ENCODE measurements at regions not wholly inside any gene's neighbourhood (a gene's known extent, or its start where the extent isn't known, plus 50 kb on each side); places are given as distances from the start of the nearest gene placed in this dataset.
"Not testable (repeated sequence)": the region's sequence is repeated elsewhere in the genome, so short reads cannot be mapped to it uniquely, and the experiment has no call there.

GRCh38 chr18:8501044-8501443 lies 108.2 kb upstream of the RAB12 start:
- no peak for DNase-seq

GRCh38 chr18:8503248-8503647 lies 106.0 kb upstream of the RAB12 start:
- DNase-seq: no peak

DNA sequence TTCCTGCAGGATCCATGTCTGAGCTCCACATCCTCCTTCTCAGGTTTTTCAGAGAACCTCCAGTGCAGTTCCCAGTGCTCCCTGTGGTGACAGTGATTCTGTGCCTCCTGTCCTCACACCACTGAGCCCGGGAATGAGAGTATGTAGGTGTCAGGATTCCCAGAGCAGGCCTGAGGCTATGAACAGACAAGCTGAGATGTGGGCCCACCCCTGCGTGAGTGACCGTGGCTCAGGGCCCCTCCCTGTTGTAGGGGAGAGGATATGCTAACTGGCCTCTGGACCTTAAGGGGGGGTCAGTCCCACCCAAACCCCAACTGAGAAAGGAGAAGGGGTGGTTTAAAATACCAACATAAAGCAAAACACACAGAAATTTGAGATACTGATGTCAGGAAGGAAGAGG lies 104.8 kb upstream of the RAB12 start:
- DNase-seq: no peak

- no peak for DNase-seq
These were observed 104.3 kb upstream of the RAB12 start for GRCh38 chr18:8504880-8505435.

DNA sequence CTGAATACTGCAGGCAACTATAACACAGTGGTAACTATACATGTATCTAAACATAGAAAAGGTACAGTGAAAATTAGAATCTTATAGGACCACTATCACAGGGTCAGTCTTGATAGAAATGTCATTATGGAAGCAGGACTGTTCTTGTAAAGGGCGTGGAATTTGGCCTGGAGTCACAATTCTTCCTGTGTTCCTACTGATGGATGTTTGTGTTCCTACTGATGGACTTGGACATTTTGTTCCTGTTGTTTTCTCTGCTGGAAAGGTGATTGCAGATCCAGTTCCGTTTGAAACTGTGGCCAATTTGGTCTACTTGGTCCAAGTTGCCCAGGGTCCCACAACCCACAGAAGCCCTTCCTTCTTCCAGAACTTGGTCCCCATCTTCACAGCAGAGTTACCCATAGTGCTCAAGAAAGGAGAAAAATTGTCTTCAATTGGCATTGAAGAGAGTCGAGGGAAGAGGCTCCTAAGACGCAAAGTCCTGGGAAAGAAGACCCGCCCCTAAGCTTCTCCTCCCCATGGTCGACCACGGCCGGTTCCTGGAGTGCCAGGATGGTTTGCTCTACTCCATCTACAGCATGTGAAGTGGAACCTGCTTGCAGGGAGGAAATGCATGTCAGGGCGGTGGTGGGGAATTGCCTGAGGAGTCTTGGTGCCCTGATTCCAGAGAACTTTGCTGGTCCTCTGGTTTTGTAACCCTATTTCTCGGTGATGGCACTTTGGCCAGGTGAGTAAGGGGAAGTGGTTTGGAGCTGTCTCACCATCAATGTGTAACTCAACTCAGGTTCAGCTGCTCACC lies 102.8 kb upstream of the RAB12 start:
- DNase-seq: no peak

- peak; percentile 46 for DNase-seq
These were observed 101.9 kb upstream of the RAB12 start for GRCh38 chr18:8507361-8507760.

DNA sequence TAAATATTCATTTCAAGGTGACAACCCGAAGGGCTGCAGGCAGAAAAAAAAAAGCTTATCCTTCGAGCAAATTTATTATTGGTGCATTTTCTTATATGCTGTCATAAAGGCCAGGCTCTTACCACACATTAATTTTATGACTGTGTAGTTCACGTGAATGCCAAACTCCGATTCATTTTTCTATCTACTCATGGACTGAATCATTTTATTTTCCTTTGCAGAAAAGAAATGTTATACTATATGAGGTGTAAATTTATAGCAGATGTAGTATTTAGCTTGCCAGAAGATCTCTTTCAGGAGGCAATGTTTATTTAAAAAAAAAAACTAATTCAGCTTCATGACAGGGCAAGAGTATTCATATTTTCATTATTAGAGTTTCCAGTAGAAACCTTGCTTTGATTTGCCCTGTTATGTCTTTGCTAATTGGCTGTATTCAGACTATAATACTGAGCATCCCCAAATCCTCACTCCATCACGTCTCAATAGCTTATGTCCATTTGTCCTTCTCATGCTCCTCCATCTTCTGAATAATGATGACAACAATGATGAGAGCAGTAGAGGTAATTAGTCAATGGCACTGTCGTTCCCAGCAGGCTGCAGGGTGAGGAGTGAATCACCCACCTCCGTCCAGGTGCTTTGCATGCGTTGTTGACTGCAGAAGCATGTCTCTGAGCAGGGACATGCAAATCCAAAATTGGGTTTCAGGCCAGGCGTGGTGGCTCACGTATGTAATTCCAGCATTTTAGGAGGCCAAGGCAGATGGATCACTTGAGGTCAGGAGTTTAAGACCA lies 101.1 kb upstream of the RAB12 start:
- DNase-seq: no peak

DNA sequence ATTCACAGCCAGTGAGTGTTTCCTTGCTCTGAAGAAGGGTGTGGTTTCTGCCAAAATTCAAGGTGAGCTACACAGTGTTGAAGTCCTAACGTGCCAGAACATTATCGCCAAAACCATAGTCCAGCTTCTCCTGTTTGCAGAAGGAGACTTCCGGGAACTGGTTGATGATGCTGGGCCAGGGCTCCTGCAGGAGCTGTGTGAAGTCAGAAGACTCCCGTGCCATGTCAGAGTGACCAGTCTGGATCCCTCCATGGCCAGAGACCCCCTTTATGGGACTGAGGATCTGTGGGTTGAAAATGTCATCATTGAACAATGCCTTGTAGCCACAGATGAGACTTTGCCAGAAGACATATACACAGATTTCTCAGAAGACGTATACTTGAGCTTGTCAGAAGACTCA lies 96.0 kb upstream of the RAB12 start:
- no peak for DNase-seq

GRCh38 chr18:8514409-8514808 lies 94.8 kb upstream of the RAB12 start:
- no peak for DNase-seq

DNA sequence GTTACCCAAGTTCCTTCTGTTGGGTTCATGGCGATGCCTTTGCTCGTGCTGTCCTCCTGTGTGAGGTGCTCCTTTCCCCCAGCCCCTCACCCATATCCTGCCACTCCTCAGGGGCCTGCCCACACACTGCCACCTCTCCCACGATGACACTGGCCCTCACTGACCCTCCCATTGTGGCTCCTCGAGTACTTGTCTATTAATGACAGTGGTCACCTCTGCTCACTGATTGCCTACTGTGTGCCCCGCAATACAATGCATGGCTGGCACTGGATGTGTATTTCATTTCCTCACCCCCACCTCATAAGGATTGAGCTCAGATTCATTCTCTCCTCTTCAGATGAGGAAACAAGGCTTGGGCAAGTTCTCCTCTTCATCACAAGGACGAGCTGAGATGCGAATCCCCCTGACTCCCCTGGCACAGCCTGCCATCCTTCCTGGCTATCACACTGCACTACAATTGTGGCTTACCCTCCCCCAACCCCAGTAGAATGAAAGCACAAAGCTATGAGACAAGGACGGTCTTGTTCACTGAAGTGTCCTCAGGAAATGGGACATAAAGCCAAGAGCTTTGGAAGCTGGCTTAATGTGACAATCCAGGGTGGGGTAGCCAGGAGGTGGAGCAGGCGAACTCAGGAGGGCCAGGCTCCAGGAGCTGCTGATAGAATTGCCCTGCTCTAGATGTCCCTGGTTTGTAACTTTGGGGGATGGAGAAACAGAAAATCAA lies 93.9 kb upstream of the RAB12 start:
- DNase-seq: no peak

DNA sequence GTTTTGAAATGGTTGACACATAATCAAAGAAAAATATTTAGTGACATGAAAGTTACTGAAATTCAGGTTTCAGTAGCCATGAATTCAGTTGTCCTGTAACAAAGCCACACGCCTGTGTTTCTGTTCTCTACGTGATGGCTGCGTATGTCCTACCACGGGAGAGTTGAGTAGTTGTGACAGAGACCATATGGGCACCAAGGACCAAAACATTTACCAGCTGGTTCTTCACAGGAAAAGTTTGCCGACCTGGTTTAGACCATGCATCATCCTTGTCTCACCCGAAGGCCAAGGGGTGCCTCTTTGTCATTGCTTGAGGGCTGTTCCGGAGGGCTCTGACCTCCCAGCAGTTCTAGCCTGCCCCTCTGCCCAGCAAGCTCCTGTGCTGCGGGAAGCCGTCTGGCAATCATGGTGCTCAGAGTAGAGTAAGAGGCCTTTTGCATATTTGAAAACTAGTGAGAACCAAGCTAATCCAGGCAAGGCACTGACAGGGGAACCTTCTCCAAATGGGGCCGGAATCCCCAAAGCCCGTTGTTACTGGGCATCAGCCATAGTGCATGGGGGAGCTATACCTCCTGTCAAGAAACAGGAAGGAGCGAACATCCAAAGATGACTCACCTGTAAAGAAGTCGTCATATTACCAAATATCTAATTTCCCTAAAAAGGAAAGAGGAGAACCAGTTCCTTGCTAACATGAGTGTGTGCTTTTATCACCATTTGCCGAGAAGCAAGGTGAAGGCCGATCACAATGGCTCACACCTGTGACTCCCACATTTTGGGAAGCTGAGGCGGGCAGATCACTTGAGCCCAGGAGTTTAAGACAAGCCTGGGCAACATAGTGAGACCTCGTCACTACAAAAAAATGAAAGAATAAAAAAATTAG lies 92.6 kb upstream of the RAB12 start:
- no peak for DNase-seq

GRCh38 chr18:8517276-8517675 lies 92.0 kb upstream of the RAB12 start:
- DNase-seq: no peak

- no peak for DNase-seq
These were observed 90.1 kb upstream of the RAB12 start for GRCh38 chr18:8519102-8519501.

- DNase-seq: no peak
These were observed 89.0 kb upstream of the RAB12 start for GRCh38 chr18:8520266-8520665.

DNA sequence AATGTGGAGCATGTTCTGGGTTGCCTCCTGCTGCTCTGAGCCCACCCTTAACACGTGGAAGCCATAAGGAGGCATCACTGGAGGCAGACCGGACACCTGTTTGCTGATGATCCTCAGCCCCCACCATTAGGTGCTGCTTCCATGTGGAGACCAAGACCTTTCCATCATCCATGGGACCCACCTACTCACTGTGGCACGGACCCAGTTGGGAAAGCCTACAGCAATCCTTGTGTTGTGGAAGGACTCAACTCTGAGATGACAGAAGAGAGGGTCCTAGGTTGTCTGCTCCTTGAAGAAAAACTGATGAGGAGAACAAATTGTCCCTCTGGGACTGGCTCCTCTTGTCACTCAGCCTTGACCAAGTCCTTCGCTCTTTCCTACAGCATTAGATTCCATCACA lies 86.5 kb upstream of the RAB12 start:
- DNase-seq: no peak

- DNase-seq: peak; percentile 49
These were observed 83.5 kb upstream of the RAB12 start for GRCh38 chr18:8525692-8526091.

DNA sequence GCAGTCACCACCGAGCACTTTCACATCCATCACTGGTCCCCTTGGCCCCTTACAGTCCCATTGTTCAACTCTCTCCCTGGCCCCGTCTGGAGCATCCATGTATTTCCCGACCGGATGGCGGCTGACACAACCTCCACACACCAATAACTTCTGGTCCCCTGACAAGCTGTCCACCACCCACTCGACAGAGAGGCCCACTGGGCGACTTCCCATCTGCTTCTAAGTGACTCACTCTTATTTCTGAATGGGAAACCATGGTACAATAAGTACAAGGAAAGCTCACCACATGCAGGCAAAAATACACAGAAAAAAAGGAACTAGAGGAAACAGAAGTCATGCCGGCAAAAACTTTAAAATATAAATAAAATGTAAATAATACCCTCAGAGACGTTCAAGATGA lies 82.9 kb upstream of the RAB12 start:
- DNase-seq: peak; percentile 59

DNA sequence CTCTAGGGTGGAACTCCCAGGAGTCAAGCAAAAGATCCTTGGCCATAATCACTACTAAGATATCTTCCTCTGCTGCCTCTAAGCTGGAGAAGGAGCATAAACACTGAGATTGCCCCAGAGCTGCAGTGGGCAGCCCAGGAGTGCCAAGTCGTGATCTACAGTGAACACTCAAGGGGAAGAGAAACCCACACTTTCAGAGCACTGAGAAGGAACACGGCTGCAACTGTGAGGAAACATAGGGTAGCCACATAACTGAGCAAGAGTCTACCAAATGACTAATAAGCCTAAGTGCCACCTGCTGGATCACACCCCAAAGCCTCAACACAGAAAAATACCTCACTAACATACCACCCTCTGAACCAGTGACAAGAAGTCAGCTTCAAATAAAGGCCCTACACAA lies 79.6 kb upstream of the RAB12 start:
- DNase-seq: no peak

GRCh38 chr18:8531084-8531483 lies 78.2 kb upstream of the RAB12 start:
- DNase-seq: not testable (repeated sequence)

DNA sequence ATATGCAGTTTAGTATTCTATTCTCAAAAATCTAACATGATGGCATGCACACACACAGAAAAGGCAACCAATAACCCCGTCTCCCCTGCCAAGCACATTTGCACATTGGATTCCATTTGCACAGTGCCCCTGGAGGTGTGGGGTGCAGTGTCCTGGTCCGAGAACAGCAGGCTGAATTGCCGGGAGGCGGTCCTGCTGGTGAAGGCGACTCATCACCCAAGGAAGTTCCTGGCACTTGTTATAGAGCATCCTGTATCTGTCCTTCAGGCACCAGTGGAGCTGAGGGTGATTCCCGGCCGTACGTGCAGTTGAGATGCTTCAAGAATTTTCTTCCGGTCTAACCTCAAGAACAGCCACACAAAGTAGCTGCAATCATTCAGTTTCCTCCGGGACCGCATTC lies 73.0 kb upstream of the RAB12 start:
- DNase-seq: no peak

DNA sequence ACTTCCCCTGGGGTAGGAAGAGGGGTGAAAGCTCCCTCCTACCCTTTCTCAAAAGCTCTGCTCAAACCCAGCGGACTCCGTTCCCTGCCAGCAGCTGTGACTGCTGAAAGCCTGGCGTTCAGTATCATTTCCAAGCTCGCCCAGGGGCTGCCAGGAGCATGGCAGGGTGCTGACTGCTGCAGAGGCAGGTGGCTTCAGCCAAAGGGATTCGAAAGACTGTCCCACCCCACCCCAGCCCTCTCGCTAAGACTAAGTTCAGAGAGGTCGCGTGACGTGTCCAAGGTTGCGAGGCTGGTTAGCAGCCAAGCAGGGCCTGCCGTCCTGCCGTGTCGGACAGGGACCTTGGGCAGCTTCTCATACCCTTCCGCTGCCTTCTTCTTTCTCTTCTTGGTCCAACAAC lies 72.3 kb upstream of the RAB12 start:
- no peak for DNase-seq

GRCh38 chr18:8537400-8537799 lies 71.8 kb upstream of the RAB12 start:
- DNase-seq: no peak
